SU-DHL-6 (cell line): ENCODE measurements at regions not wholly inside any gene's neighbourhood (a gene's known extent, or its start where the extent isn't known, plus 50 kb on each side); places are given as distances from the start of the nearest gene placed in this dataset.

Experiments used
- H2AFZ ChIP-seq: fragments of 200-600 bp; sonication (generic); 2 replicates; pipeline ENCODE4 v1.6.1; 2014; ENCODE audit warnings: low read depth, mild to moderate bottlenecking, moderate library complexity, mixed read lengths, antibody characterized with exemption, low read length; ENCODE audit not compliant: severe bottlenecking
- H3F3A ChIP-seq: fragments of 200-600 bp; shearing (Covaris generic); 2 replicates; pipeline ENCODE4 v1.6.0; 2016; ENCODE audit warnings: antibody characterized with exemption, mild to moderate bottlenecking; ENCODE audit not compliant: insufficient read depth
- H3K27ac ChIP-seq: fragments of 200-600 bp; sonication (generic); 2 replicates; pipeline ENCODE4 v1.5.1; 2016; ENCODE audit warnings: low read depth, mild to moderate bottlenecking, low read length, moderate library complexity, mixed read lengths
- H3K27me3 ChIP-seq: fragments of 200-600 bp; sonication (generic), shearing (Covaris generic); 2 replicates; pipeline ENCODE4 v1.6.0; 2014; ENCODE audit warnings: mild to moderate bottlenecking, low read length
- H3K36me3 ChIP-seq: fragments of 200-600 bp; sonication (generic); 2 replicates; pipeline ENCODE4 v1.6.1; 2014; ENCODE audit warnings: mild to moderate bottlenecking, low read length, mixed read lengths
- H3K4me2 ChIP-seq: fragments of 300-600, 200-600 bp; shearing (Covaris generic), sonication (generic); 2 replicates; pipeline ENCODE4 v1.6.0; 2014; ENCODE audit warnings: low read length, low read depth, mild to moderate bottlenecking; ENCODE audit not compliant: poor library complexity, severe bottlenecking
- H3K4me3 ChIP-seq: fragments of 200-600 bp; sonication (generic); 2 replicates; pipeline ENCODE4 v1.5.1; 2014; ENCODE audit warnings: antibody characterized with exemption, low read length, mild to moderate bottlenecking, mixed read lengths; ENCODE audit not compliant: insufficient read depth, poor library complexity, severe bottlenecking
- H3K79me2 ChIP-seq: fragments of 200-600 bp; sonication (generic); 2 replicates; pipeline ENCODE4 v1.6.1; 2014; ENCODE audit warnings: mild to moderate bottlenecking, low read length, moderate library complexity; ENCODE audit not compliant: insufficient read depth
- H3K9ac ChIP-seq: fragments of 200-600 bp; sonication (generic); 2 replicates; pipeline ENCODE4 v1.7.0; 2014; ENCODE audit warnings: mild to moderate bottlenecking, low read length
- H3K9me2 ChIP-seq: fragments of 200-600 bp; sonication (generic); replicated peaks from 2 replicates; pipeline ENCODE4 v1.6.1; 2014; ENCODE audit warnings: low read length; ENCODE audit not compliant: insufficient read depth
- H3K9me3 ChIP-seq: fragments of 200-600 bp; sonication (generic); 2 replicates; pipeline ENCODE4 v1.6.1; 2014; ENCODE audit warnings: low read length, mixed read lengths; ENCODE audit not compliant: insufficient read depth
- H4K20me1 ChIP-seq: fragments of 200-600 bp; sonication (generic); 2 replicates; pipeline ENCODE4 v1.6.1; 2014; ENCODE audit warnings: low read depth, mild to moderate bottlenecking, antibody characterized with exemption, low read length, moderate library complexity, mixed read lengths
- EZH2phosphoT487 ChIP-seq: fragments of 200-600 bp; sonication (generic), shearing (Covaris generic); conservative IDR thresholded peaks from 2 replicates; pipeline ENCODE4 v1.6.1; 2018; ENCODE audit warnings: mild to moderate bottlenecking, antibody characterized with exemption, low read length, moderate library complexity, mixed read lengths
- TF ChIP-seq, protein P1 (sequence below): fragments of 200-600 bp; sonication (generic); IDR thresholded peaks from one replicate; pipeline ENCODE4 v1.5.1; 2017; ENCODE audit warnings: antibody characterized with exemption, mild to moderate bottlenecking, low read length, moderate library complexity; ENCODE audit not compliant: insufficient read depth, poor library complexity, severe bottlenecking

DNA sequence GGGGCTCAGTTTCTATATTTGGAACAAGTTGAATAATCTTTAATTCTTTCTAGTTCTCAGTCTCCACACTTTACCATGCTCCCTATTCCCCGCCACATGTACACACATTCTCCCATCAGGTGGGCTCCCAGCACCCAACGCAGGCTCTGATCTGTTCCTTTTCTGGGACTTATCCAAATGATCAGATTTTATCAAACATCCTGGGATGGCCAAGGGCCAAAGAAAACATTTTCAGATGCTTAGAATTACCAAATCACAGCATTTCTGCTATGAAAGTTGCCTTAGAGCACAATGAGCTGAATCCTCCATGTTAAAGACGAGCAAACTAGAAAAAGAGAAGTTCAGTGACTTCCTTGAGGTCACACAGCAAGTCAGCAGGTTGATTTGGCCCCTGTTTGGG, 153.4 kb downstream of the SEC61B start:
- no peak overlapping the region for H3K9ac ChIP-seq
- no peaks in the 10 kb centered on the region for H3F3A ChIP-seq
- H3K4me2 ChIP-seq, result no peak overlapping the region
- H4K20me1 ChIP-seq, result no peaks in the 10 kb centered on the region
- H3K36me3 ChIP-seq, result no peaks in the 10 kb centered on the region
- H3K27me3 ChIP-seq, result no peaks in the 10 kb centered on the region
- H3K9me2 ChIP-seq, result no peaks in the 10 kb centered on the region
- no peak overlapping the region for H2AFZ ChIP-seq
- H3K9me3 ChIP-seq, result no peaks in the 10 kb centered on the region
- no peaks in the 10 kb centered on the region for H3K79me2 ChIP-seq
- no peak overlapping the region for H3K4me3 ChIP-seq
- TF ChIP-seq EZH2phosphoT487, result no peak
- TF ChIP-seq, protein P1, sequence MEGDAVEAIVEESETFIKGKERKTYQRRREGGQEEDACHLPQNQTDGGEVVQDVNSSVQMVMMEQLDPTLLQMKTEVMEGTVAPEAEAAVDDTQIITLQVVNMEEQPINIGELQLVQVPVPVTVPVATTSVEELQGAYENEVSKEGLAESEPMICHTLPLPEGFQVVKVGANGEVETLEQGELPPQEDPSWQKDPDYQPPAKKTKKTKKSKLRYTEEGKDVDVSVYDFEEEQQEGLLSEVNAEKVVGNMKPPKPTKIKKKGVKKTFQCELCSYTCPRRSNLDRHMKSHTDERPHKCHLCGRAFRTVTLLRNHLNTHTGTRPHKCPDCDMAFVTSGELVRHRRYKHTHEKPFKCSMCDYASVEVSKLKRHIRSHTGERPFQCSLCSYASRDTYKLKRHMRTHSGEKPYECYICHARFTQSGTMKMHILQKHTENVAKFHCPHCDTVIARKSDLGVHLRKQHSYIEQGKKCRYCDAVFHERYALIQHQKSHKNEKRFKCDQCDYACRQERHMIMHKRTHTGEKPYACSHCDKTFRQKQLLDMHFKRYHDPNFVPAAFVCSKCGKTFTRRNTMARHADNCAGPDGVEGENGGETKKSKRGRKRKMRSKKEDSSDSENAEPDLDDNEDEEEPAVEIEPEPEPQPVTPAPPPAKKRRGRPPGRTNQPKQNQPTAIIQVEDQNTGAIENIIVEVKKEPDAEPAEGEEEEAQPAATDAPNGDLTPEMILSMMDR, result no peak
- H3K27ac ChIP-seq, result no peak overlapping the region

DNA sequence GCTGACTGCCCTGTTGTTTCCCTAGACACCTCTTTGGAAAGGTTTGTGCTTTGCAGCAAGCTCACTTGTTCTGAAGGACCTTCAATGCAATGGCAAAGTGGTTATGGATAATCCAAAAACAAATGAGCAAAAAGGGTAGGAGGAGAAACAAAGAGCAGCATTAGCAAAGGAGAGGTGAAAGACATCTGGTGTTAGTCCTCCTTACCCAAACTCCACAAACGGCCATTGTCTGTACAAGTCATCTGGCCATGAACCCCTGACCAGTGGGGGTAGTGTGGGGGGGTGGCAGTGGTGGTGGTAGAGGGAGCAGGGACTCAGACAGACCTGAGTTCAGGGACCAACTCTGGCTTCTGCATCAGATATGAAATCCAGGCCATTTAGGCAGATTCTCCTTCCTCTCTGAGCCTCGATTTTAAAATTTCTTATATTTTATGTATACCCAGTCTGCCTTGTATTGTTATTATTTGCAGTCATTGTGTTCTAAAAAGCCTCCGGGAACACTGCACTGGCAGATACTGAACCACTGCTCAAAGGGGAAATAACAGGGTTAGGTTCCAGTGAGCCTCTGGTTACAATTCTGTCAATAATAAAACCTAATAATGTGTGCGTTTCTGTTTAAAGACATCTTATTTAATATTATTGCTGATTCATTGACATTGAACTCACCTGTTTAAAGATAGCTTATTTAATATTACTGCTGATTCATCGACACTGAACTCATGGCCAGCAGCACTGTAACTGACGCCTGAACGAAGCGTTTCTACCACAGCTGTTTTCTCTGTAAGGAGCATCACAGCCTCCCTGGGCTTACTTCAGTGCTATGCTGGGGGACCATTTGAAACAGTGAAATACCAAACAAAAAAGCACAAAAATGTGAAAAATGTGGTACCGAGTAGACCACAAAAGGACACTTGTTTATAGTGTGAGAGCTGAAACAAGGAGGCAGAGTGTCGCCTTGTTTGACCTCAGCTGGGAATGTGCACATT, 156.0 kb downstream of the SEC61B start:
- Histone ChIP-seq H3K9ac (no peak overlapping the region), H3K27me3 (no peaks in the 10 kb centered on the region), H3K9me3 (no peaks in the 10 kb centered on the region), H3K27ac (no peak overlapping the region), H3K4me3 (no peak overlapping the region), H3K79me2 (no peaks in the 10 kb centered on the region), H3K4me2 (no peak overlapping the region), H2AFZ (no peak overlapping the region), H3K36me3 (no peaks in the 10 kb centered on the region), H3K9me2 (no peaks in the 10 kb centered on the region), H3F3A (no peaks in the 10 kb centered on the region), H4K20me1 (no peaks in the 10 kb centered on the region)
- TF ChIP-seq, protein P1, result no peak
- TF ChIP-seq EZH2phosphoT487, result no peak

DNA sequence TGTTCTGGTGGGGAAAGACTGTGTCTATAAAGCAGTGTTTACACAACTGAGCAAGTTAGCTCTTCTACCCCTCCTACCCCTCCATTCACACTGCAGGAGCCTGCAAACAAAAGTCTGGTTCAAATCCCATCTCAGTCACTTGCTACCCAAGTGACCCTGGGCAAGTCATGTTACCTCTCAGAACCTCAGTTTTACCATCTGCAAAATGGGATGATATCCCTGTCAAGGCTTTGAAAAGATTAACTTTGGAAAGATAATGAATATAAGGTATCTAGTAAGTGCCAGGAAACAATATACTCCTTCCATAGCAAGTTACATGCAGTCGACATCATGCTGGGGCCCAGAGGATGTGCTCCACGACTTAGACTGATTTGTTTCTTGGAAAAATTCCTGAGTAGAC, 161.5 kb downstream of the SEC61B start:
- no peak overlapping the region for H3K27ac ChIP-seq
- no peaks in the 10 kb centered on the region for H3F3A ChIP-seq
- no peaks in the 10 kb centered on the region for H4K20me1 ChIP-seq
- H3K36me3 ChIP-seq, result no peaks in the 10 kb centered on the region
- no peak overlapping the region for H2AFZ ChIP-seq
- no peak overlapping the region for H3K4me2 ChIP-seq
- no peak overlapping the region for H3K4me3 ChIP-seq
- H3K9ac ChIP-seq, result no peak overlapping the region
- H3K9me3 ChIP-seq, result no peaks in the 10 kb centered on the region
- H3K9me2 ChIP-seq, result no peaks in the 10 kb centered on the region
- TF ChIP-seq, protein P1, result no peak
- no peak for TF ChIP-seq EZH2phosphoT487
- no peaks in the 10 kb centered on the region for H3K79me2 ChIP-seq
- H3K27me3 ChIP-seq, result no peaks in the 10 kb centered on the region
